Activated CD8-positive, alpha-beta memory T cell treated with anti-CD3 and anti-CD28 coated beads, Interleukin-2, amount 10 ng/mL, durations not matched to agents 7 days and 5 days (primary cell): ENCODE measurements at regions not wholly inside any gene's neighbourhood (a gene's known extent, or its start where the extent isn't known, plus 50 kb on each side); places are given as distances from the start of the nearest gene placed in this dataset.
A peak's percentile ranks its signal among the peaks of the same experiment; 100 is the strongest.
"Not testable (repeated sequence)": the region's sequence is repeated elsewhere in the genome, so short reads cannot be mapped to it uniquely, and the experiment has no call there.

Experiments used
- ATAC-seq: fragments of 150-1000 bp; cut with Tn5 transposase; one replicate; pipeline ENCODE4 v1.10.0; 2021; ENCODE audit warnings: moderate library complexity
- CTCF ChIA-PET: fragments of 350-600 bp; sonication (Branson Sonifier 250); formaldehyde crosslinking; loops from one replicate; lab custom pipeline; 2021; ENCODE audit warnings: antibody characterized with exemption; lab: Charles Lee
- DNase-seq: peaks from one replicate; pipeline ENCODE4 v3.0.0-alpha.2; 2020
- H3K27ac Mint-ChIP-seq: one replicate; pipeline ENCODE4 v1.8.0; 2021; ENCODE audit warnings: mild to moderate bottlenecking, mixed read lengths
- H3K27me3 Mint-ChIP-seq: one replicate; pipeline ENCODE4 v1.8.0; 2021; ENCODE audit warnings: mixed read lengths
- H3K36me3 Mint-ChIP-seq: one replicate; pipeline ENCODE4 v1.8.0; 2021; ENCODE audit warnings: mild to moderate bottlenecking, mixed read lengths
- H3K4me1 Mint-ChIP-seq: one replicate; pipeline ENCODE4 v1.8.0; 2021; ENCODE audit warnings: mixed read lengths
- H3K4me3 Mint-ChIP-seq: one replicate; pipeline ENCODE4 v1.8.0; 2021; ENCODE audit warnings: mild to moderate bottlenecking, moderate library complexity, mixed read lengths
- H3K9me3 Mint-ChIP-seq: one replicate; pipeline ENCODE4 v1.8.0; 2022; ENCODE audit warnings: low read depth, mixed read lengths

- ATAC-seq = no peak
- Mint-ChIP-seq H3K27me3 (peaks cover 38% of the 10 kb centered on the region), H3K9me3 (no peaks in the 10 kb centered on the region), H3K27ac (no peak overlapping the region), H3K4me1 (no peaks in the 10 kb centered on the region), H3K36me3 (no peaks in the 10 kb centered on the region), H3K4me3 (no peak overlapping the region)
- DNase-seq = no peak
- CTCF ChIA-PET = no interaction called here
Observed at GRCh38 chr2:131584380-131584779, 56.7 kb downstream of the CCDC74A start.

DNA sequence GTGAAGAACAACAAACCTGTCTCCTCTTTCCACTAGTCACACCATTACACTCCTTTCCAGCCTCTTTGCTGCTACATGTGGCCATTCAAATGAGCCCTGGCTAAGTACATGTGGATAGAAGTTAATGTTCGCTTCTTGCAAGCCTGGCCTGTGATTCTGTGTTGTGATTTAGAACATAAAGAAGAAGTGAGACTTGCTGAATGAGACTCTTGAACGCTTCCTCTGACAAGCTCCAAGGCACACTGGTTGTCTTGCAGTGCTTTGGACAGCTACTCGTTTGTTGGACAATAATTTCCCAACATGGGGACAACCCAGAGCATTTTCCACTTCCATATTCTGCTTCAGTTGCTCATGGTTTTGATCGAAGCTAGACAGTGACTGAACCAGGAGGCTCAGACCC is 57.3 kb downstream of the CCDC74A start:
- H3K27me3 Mint-ChIP-seq = peaks cover 33% of the 10 kb centered on the region
- no peak overlapping the region for H3K4me3 Mint-ChIP-seq
- no peaks in the 10 kb centered on the region for H3K4me1 Mint-ChIP-seq
- H3K9me3 Mint-ChIP-seq = no peaks in the 10 kb centered on the region
- H3K36me3 Mint-ChIP-seq = no peaks in the 10 kb centered on the region
- H3K27ac Mint-ChIP-seq = no peak overlapping the region
- DNase-seq = no peak
- CTCF ChIA-PET = no interaction called here
- ATAC-seq = no peak

- Mint-ChIP-seq H3K9me3 (no peaks in the 10 kb centered on the region), H3K27me3 (peaks cover 18% of the 10 kb centered on the region), H3K4me1 (no peaks in the 10 kb centered on the region), H3K4me3 (no peak overlapping the region), H3K27ac (no peak overlapping the region), H3K36me3 (no peaks in the 10 kb centered on the region)
- ATAC-seq (no peak), DNase-seq (no peak)
- CTCF ChIA-PET = no interaction called here
Observed at GRCh38 chr2:131588152-131588873, 60.6 kb downstream of the CCDC74A start.

GRCh38 chr2:131589126-131589525 is 61.4 kb downstream of the CCDC74A start:
- H3K27ac Mint-ChIP-seq, H3K36me3 Mint-ChIP-seq, DNase-seq, H3K4me1 Mint-ChIP-seq, H3K4me3 Mint-ChIP-seq, ATAC-seq, H3K27me3 Mint-ChIP-seq, H3K9me3 Mint-ChIP-seq: not testable (repeated sequence)
- CTCF ChIA-PET = interaction anchor here (1.2 kb wide), 1 partner anchor 176 kb away, joined by 3 read pairs; no protein-coding TSS in a partner anchor

GRCh38 chr2:131590366-131590765 is 62.7 kb downstream of the CCDC74A start:
- Mint-ChIP-seq H3K27ac (no peak overlapping the region), H3K27me3 (peaks cover 16% of the 10 kb centered on the region), H3K9me3 (no peaks in the 10 kb centered on the region), H3K4me1 (no peaks in the 10 kb centered on the region), H3K36me3 (no peaks in the 10 kb centered on the region), H3K4me3 (no peak overlapping the region)
- DNase-seq = no peak
- ATAC-seq = no peak
- CTCF ChIA-PET = interaction anchor here (1.2 kb wide), 1 partner anchor 177 kb away, joined by 3 read pairs; no protein-coding TSS in a partner anchor

- Mint-ChIP-seq H3K4me3 (no peak overlapping the region), H3K36me3 (no peaks in the 10 kb centered on the region), H3K9me3 (no peaks in the 10 kb centered on the region), H3K4me1 (no peaks in the 10 kb centered on the region), H3K27ac (no peak overlapping the region), H3K27me3 (peaks cover 16% of the 10 kb centered on the region)
- no peak for DNase-seq
- CTCF ChIA-PET = no interaction called here
- ATAC-seq = no peak
Observed at GRCh38 chr2:131590896-131591295, 63.2 kb downstream of the CCDC74A start.

GRCh38 chr2:131596561-131596960 is 68.9 kb downstream of the CCDC74A start:
- H3K27ac Mint-ChIP-seq, H3K36me3 Mint-ChIP-seq, ATAC-seq, H3K9me3 Mint-ChIP-seq, H3K4me1 Mint-ChIP-seq, H3K4me3 Mint-ChIP-seq, CTCF ChIA-PET, DNase-seq: not testable (repeated sequence)
- H3K27me3 Mint-ChIP-seq = peaks cover 26% of the 10 kb centered on the region

DNA sequence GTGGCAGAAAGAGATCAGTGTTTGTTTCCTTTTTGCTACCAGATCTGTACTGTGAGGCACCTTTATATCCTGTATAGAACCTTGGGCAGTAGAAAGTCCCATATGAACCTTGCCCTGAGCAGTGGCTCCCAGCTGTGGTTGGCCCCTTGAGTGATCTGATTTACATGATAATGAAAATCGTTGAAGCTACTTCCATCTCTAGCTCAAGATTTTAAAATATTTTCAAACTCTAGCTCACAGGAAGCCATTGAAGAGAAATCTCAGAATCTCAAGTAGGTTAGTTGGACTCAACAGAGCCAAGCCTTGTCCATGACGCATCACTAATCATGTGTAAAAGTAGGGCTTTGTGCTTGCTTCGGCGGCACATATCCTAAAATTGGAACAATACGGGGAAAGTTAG is 74.8 kb downstream of the CCDC74A start:
- H3K4me1 Mint-ChIP-seq, H3K4me3 Mint-ChIP-seq, DNase-seq, H3K36me3 Mint-ChIP-seq, H3K27ac Mint-ChIP-seq, CTCF ChIA-PET, H3K9me3 Mint-ChIP-seq, ATAC-seq: not testable (repeated sequence)
- H3K27me3 Mint-ChIP-seq = peaks cover 40% of the 10 kb centered on the region

GRCh38 chr2:131604652-131605051 is 77.0 kb downstream of the CCDC74A start:
- H3K27ac Mint-ChIP-seq, CTCF ChIA-PET, DNase-seq, H3K4me1 Mint-ChIP-seq, H3K36me3 Mint-ChIP-seq, ATAC-seq, H3K9me3 Mint-ChIP-seq, H3K4me3 Mint-ChIP-seq: not testable (repeated sequence)
- H3K27me3 Mint-ChIP-seq = peaks cover 45% of the 10 kb centered on the region

- H3K36me3 Mint-ChIP-seq, DNase-seq, H3K4me3 Mint-ChIP-seq, ATAC-seq, H3K4me1 Mint-ChIP-seq, H3K27ac Mint-ChIP-seq, H3K9me3 Mint-ChIP-seq, CTCF ChIA-PET: not testable (repeated sequence)
- H3K27me3 Mint-ChIP-seq = peaks cover 43% of the 10 kb centered on the region
Observed at GRCh38 chr2:131606366-131606765, 78.7 kb downstream of the CCDC74A start.

DNA sequence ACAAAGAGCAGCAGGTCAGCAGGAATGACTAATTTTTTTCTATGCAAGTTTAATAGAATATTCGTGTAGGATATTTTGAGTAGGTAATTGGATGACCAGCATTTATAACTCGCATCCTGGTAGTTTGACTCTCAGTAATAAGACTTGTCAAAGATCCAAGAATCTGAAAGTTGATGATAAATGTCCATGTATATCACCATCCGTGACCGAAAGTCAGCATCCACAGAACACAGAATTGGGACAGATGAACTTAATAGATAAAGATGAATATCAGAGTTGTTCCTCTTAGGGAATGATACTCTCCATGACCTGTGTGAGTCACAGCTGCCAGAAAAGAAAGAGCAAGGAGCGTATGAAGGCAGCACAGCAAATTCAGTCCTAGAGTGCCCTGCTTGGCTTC is 79.4 kb downstream of the CCDC74A start:
- DNase-seq, H3K4me1 Mint-ChIP-seq, H3K36me3 Mint-ChIP-seq, H3K4me3 Mint-ChIP-seq, ATAC-seq, CTCF ChIA-PET, H3K9me3 Mint-ChIP-seq: not testable (repeated sequence)
- Mint-ChIP-seq H3K27ac (peak overlapping the region; percentile 21), H3K27me3 (peaks cover 45% of the 10 kb centered on the region)

GRCh38 chr2:131614539-131614938 is 86.9 kb downstream of the CCDC74A start:
- H3K4me1 Mint-ChIP-seq, H3K27ac Mint-ChIP-seq, CTCF ChIA-PET, H3K4me3 Mint-ChIP-seq, ATAC-seq, H3K36me3 Mint-ChIP-seq, DNase-seq, H3K9me3 Mint-ChIP-seq: not testable (repeated sequence)
- H3K27me3 Mint-ChIP-seq = peaks cover 20% of the 10 kb centered on the region

GRCh38 chr2:131618320-131618719 is 90.6 kb downstream of the CCDC74A start:
- H3K9me3 Mint-ChIP-seq, ATAC-seq, CTCF ChIA-PET, H3K4me3 Mint-ChIP-seq, DNase-seq, H3K27ac Mint-ChIP-seq, H3K36me3 Mint-ChIP-seq, H3K4me1 Mint-ChIP-seq: not testable (repeated sequence)
- peaks cover 15% of the 10 kb centered on the region for H3K27me3 Mint-ChIP-seq

GRCh38 chr2:131622874-131623273 is 95.2 kb downstream of the CCDC74A start:
- H3K4me3 Mint-ChIP-seq, H3K4me1 Mint-ChIP-seq, H3K9me3 Mint-ChIP-seq, H3K36me3 Mint-ChIP-seq, H3K27ac Mint-ChIP-seq, ATAC-seq, CTCF ChIA-PET, DNase-seq: not testable (repeated sequence)
- H3K27me3 Mint-ChIP-seq = peaks cover 15% of the 10 kb centered on the region
